GM18505 (cell line): ENCODE measurements at regions not wholly inside any gene's neighbourhood (a gene's known extent, or its start where the extent isn't known, plus 50 kb on each side); places are given as distances from the start of the nearest gene placed in this dataset.

Experiments used
- ATAC-seq: cut with Tn5 transposase; IDR thresholded peaks from one replicate; pipeline ENCODE4 v1.9.1; 2021; ENCODE audit not compliant: unreplicated experiment
- POLR2A ChIP-seq: IDR thresholded peaks from 4 replicates; pipeline ENCODE4 v1.6.1; 2011; ENCODE audit warnings: borderline replicate concordance; ENCODE audit not compliant: insufficient read depth, insufficient read length; ENCODE audit errors: extremely low read depth

- no peak for ATAC-seq
- TF ChIP-seq POLR2A: no peak
Measured at GRCh38 chr13:75231235-75231634, 250.7 kb downstream of the TBC1D4 start.

GRCh38 chr13:75226733-75227435, 255.1 kb downstream of the TBC1D4 start:
- TF ChIP-seq POLR2A: no peak
- no peak for ATAC-seq

- no peak for ATAC-seq
- TF ChIP-seq POLR2A: no peak
Measured at GRCh38 chr13:75226092-75226491, 255.9 kb downstream of the TBC1D4 start.

- no peak for TF ChIP-seq POLR2A
- ATAC-seq: no peak
Measured at GRCh38 chr13:75225288-75226032, 256.5 kb downstream of the TBC1D4 start.

- ATAC-seq: no peak
Measured at GRCh38 chr13:75224053-75224742, 257.8 kb downstream of the TBC1D4 start.

GRCh38 chr13:75222031-75222430, 259.9 kb downstream of the TBC1D4 start:
- ATAC-seq: no peak
- no peak for TF ChIP-seq POLR2A

More at GRCh38 chr13:75224053-75224742, 257.8 kb downstream of the TBC1D4 start:
- no peak for TF ChIP-seq POLR2A

- ATAC-seq: no peak
- no peak for TF ChIP-seq POLR2A
Measured at GRCh38 chr13:75220861-75221260, 261.1 kb downstream of the TBC1D4 start.

- TF ChIP-seq POLR2A: no peak
- ATAC-seq: no peak
Measured at GRCh38 chr13:75220238-75220542, 261.8 kb downstream of the TBC1D4 start.

- peak; percentile 98 for ATAC-seq
- TF ChIP-seq POLR2A: no peak
Measured at GRCh38 chr13:75219479-75220237, 262.3 kb downstream of the TBC1D4 start.

- no peak for ATAC-seq
Measured at GRCh38 chr13:75217949-75218348, 264.0 kb downstream of the TBC1D4 start.

GRCh38 chr13:75216038-75216437, 265.9 kb downstream of the TBC1D4 start:
- no peak for ATAC-seq
- TF ChIP-seq POLR2A: no peak

More at GRCh38 chr13:75217949-75218348, 264.0 kb downstream of the TBC1D4 start:
- no peak for TF ChIP-seq POLR2A

GRCh38 chr13:75214846-75215245, 267.1 kb downstream of the TBC1D4 start:
- TF ChIP-seq POLR2A: no peak
- ATAC-seq: no peak

GRCh38 chr13:75202981-75203380, 279.0 kb downstream of the TBC1D4 start:
- ATAC-seq: no peak
- no peak for TF ChIP-seq POLR2A
